ENCODE measurements at regions not wholly inside any gene's neighbourhood (a gene's known extent, or its start where the extent isn't known, plus 50 kb on each side); places are given as distances from the start of the nearest gene placed in this dataset.

- no peak for TF ChIP-seq CTCF (IDR thresholded peaks at IDR 0.05)
- TF ChIP-seq POLR2A (IDR thresholded peaks at IDR 0.05): no peak
These were observed 214.0 kb downstream of the LMO4 start for GRCh38 chr1:87542697-87543096.

Measured in body of pancreas (tissue), 4 donors.